Heart left ventricle (tissue), 13 donors: ENCODE measurements at regions not wholly inside any gene's neighbourhood (a gene's known extent, or its start where the extent isn't known, plus 50 kb on each side); places are given as distances from the start of the nearest gene placed in this dataset.

ENCODE experiments used
- POLR2A ChIP-seq, 2 donors: fragments of 450-650 bp; IDR thresholded peaks; one replicate each; pipeline ENCODE4 v1.6.1; 2017; ENCODE audit warnings: antibody characterized with exemption in 2 of 2, mild to moderate bottlenecking in 2 of 2, moderate library complexity in 2 of 2
- TF ChIP-seq, protein P1 (sequence below), 12 donors: fragments of 200-600 bp; sonication (generic) in 4 of 12; IDR thresholded peaks; one replicate each; pipeline versions ENCODE4 v1.5.0 to v1.8.0; 2018 to 2022; ENCODE audit warnings: antibody characterized with exemption in 12 of 12, mild to moderate bottlenecking in 5 of 12
- donor health status: ischemic (EF 13 %, LVEDD 7.1; RV severe dilation, severe dysfunction).
- donor health status: DM: no; HTN: yes; CAD: no.
- donor health status: DM: no; HTN: no; CAD: no.
- donor health status: ischemic (EF 25% LVEDD 6.9; RV normal size, moderate dysfunction).
- donor health status: ischemic (EF 25% LVEDD 5.7; RV mildly dilated, moderate dysfunction).
- donor health status: ischemic (EF 35%, LVEDD 5.7; RV mildly dilated, moderate dysfunction).
- donor health status: nonischemic (EF 11% LVEDD 7.7; RV severe dilation, severe dysfunction).
- donor health status: DM: yes; HTN: yes; CAD: no.
- donor health status: PGD.
- donor health status: ischemic (EF 29% LVEDD 5.4; RV normal size, mild dysfunction).
- donor health status: nonischemic (EF 23%, LVEDD 6.1; RV moderate dilation, normal function).

DNA sequence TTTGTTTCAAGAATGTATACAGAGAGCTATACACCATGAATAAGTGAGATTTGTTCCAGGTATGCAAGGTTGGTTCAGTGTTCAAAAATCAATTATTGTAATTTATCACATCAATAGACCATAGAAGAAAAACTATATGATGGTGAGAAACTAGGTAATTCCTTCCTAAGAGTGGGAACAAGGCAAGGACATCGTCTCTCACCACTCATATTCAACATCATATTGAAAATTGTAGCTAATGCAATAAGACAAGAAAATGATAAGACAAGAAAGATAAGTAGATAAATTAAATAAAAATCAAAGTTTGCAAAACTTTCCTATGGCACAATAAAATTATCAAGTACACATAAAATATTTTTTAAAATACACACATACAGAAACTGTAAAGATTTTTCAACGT is 385.3 kb upstream of the COBL start:
- TF ChIP-seq, protein P1, sequence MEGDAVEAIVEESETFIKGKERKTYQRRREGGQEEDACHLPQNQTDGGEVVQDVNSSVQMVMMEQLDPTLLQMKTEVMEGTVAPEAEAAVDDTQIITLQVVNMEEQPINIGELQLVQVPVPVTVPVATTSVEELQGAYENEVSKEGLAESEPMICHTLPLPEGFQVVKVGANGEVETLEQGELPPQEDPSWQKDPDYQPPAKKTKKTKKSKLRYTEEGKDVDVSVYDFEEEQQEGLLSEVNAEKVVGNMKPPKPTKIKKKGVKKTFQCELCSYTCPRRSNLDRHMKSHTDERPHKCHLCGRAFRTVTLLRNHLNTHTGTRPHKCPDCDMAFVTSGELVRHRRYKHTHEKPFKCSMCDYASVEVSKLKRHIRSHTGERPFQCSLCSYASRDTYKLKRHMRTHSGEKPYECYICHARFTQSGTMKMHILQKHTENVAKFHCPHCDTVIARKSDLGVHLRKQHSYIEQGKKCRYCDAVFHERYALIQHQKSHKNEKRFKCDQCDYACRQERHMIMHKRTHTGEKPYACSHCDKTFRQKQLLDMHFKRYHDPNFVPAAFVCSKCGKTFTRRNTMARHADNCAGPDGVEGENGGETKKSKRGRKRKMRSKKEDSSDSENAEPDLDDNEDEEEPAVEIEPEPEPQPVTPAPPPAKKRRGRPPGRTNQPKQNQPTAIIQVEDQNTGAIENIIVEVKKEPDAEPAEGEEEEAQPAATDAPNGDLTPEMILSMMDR (IDR thresholded peaks at IDR 0.05): no peak
- no peak for TF ChIP-seq POLR2A (IDR thresholded peaks at IDR 0.05)
